HG03565 (cell line): ENCODE measurements at regions not wholly inside any gene's neighbourhood (a gene's known extent, or its start where the extent isn't known, plus 50 kb on each side); places are given as distances from the start of the nearest gene placed in this dataset.
"Not testable (repeated sequence)": the region's sequence is repeated elsewhere in the genome, so short reads cannot be mapped to it uniquely, and the experiment has no call there.

Experiments used
- ATAC-seq: cut with Tn5 transposase; IDR thresholded peaks from one replicate; pipeline ENCODE4 v1.9.1; 2021; ENCODE audit warnings: mild to moderate bottlenecking, moderate library complexity; ENCODE audit not compliant: unreplicated experiment

DNA sequence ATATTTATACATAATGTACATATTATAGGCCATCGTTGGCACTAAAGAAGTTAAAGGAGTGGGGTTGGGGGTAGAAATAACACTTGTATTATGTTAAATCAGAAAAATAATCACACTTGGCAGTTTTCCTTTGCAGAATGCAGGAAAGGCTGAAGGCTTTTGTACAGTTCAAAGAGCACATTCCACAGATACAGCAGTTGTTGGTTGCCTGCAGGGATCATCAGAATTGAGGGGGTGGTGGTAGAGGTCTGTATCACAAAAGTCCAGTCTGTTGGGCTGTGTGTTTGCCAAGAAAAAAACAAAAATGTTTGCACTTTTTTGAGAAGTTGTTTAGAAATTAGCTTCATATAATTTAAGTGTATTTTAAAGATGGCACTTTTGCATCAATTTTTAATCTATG lies 231.8 kb upstream of the FOXP2 start:
- no peak for ATAC-seq

DNA sequence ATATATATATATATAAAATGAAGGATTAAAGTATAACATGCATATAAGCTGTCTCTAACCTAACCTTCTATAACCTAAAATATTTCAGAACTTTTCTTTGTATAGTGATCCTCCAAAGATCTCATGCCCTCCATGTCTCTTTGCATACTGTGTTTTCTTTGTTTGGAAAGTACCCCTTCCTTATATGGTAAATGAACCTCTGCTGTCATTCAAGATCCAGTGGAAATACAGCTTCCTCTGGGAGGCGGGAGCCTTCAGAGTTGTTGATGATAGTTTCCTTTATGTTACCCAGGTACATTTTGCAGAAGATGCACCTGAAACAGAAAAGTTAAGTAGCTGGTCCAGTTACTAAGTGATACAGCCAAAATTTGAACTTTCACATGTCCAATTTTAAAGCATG lies 233.3 kb upstream of the FOXP2 start:
- no peak for ATAC-seq

DNA sequence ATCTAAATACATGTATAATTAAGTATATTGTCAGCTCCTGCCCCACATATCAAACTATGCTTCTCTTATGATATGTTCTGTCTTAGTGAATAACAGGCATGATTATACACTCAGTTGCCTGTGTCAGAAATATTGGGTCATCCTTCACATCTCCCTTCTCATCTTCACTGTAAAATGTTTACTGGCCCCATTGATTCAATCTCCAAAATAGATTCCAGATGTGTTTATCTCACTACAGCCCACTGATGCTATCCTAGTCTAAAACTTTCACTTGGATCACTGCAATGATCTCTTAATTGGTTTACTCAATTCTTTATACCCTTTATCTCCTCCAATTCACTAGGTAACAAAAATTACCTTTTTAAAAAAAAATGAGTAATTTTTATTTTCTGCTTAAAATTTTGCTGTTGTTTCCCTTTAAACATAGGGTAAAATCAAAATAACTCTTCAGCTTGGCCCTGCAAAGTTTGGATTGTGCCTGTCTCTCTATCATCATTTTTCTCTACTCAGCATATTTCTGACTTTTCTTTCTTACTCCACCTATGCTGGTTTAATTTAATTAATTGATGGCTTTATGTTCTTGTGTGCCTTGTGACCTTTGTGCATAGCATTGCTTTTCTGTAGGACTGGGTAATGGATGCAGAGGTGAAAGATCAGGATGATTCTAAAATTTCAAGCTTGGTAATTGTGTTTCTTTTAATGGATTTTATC lies 233.9 kb upstream of the FOXP2 start:
- no peak for ATAC-seq

DNA sequence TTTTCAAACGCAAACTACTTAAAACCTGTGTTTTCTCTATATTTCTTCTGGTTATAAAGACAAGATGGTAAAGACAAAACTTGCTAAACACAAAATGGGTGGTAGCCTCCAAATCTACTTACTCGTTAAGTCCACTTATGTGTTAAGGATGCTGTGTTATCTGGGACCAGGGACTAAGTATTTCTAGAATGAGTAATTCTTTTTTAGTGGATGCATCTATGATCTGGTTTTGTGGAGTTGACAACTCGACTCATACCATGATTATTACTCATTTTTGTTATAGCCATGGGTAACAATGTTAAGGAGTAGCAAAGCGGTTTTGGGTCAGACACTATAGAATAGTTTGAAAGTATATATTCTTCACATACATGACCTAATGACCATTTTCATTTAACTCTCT lies 239.5 kb upstream of the FOXP2 start:
- no peak for ATAC-seq

DNA sequence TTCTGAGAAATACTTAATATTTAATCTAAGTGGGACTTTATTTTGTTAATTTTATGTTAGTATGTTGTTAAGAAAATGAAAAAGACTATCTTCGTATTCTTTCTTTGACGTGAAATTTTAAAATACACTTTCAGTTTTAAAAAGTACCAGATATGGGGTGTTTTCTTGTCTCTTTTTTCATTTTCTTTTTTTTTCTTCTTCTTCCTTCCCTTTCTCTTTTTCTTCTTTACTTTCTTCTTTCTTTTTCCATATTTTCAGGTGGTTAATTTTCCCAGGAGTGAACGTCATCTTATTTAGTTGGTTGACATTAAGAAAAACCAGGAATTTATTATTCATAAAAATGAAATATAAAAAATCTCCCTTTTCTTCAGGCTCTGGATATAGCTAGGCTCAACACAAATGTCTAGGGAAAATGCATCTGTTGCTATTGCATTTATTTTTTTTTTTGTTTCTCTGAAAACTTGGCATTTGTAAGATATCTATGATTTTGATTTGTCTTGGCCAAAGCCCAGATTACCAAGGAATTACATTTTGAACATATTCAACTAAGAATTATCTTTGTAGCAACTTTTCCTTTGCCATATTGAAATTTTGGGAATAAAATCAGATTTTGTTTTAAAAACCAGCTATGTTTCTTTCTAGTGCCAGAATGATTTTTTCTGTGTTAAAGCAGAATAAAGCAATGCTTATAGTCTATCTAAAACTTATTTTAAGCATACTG lies 241.3 kb upstream of the FOXP2 start:
- ATAC-seq = no peak

DNA sequence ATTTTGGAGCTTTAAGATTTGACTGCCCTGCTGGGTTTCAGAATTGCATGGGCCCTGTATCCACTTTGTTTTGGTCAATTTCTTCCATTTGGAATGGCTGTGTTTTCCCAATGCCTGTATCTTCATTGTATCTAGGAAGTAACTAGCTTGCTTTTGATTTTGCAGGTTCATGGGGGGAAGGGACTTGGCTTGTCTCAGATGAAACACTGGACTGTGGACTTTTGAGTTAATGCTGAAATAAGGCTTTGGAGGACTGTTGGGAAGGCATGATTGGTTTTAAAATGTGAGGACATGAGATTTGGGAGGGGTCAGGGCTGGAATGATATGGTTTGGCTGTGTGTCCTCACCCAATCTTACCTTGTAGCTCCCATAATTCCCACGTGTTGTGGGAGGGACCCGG lies 245.2 kb upstream of the FOXP2 start:
- not testable (repeated sequence) for ATAC-seq

DNA sequence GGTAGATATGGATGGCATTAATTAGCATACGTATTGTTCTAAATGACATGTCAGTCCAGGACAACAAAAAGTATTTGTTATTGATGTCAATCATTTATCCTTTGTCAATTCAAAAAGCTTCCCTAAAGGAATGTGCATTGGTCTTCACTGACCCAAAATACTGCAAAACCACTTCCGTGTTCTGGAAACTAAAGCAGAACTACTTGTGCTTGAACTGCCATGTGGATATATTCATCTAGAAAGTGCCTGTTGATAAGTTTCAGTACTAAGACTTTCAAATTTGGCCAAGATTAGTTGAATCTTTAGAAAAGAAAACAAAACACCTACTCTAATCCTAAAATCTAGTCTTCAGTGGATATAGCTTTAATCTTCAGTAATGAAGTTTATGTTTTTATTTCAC lies 242.1 kb upstream of the PPP1R3A start:
- peak; percentile 72 for ATAC-seq

DNA sequence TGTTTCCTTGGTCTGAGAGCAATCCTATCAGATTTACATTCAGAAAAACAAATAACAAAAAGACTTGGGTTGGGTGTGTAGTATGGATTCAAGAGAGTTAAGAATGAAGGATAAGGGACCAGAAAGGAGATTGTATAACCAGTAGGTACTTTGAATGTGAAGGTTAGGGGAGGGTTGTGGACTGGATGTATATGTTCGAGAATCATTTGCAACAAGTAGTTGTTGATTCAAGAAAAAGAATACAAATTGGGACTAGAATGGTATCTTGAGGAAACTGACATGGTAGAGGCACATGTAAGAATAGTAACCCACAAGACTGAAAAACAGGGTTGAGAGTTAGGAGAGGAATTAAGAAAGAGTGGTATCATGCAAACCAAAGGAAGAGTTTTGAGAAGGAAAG lies 240.0 kb upstream of the PPP1R3A start:
- no peak for ATAC-seq

DNA sequence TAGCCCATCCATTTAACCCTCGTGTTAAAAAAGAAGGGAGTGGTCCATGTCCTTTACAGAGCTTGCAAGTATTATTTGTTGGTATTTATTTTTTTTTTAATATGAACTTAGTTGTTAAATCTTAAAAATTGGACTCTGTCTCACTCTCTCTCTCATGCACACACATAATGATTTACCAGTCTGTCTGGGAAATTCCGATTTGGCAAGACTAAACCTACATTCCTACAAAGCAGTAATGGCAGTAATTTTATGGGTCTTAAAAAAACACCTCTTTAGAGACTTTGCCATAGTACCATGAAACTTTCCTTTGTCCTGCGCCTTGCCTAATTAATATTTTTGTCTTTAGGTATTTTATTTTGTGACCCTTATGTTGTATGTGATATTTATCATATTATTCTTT lies 239.5 kb upstream of the PPP1R3A start:
- ATAC-seq = no peak

DNA sequence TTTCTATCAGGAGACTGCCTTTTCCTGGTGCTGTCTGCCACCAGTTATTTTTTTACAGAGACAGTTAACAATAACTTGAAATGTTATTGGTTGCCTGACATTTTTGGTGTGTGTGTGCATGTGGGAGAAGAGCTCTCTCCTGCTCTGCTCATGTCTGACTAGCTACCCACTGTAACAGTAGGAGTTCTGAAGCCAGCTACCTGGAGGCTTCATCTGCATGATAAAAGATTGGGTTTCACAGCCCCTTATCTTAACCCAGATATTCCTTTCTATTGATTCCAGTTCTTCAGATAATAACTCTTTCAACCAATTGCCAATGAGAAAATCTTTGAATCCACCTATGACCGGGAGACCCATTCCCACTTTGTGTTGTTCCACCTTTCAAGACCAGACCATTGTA lies 237.4 kb upstream of the PPP1R3A start:
- no peak for ATAC-seq

DNA sequence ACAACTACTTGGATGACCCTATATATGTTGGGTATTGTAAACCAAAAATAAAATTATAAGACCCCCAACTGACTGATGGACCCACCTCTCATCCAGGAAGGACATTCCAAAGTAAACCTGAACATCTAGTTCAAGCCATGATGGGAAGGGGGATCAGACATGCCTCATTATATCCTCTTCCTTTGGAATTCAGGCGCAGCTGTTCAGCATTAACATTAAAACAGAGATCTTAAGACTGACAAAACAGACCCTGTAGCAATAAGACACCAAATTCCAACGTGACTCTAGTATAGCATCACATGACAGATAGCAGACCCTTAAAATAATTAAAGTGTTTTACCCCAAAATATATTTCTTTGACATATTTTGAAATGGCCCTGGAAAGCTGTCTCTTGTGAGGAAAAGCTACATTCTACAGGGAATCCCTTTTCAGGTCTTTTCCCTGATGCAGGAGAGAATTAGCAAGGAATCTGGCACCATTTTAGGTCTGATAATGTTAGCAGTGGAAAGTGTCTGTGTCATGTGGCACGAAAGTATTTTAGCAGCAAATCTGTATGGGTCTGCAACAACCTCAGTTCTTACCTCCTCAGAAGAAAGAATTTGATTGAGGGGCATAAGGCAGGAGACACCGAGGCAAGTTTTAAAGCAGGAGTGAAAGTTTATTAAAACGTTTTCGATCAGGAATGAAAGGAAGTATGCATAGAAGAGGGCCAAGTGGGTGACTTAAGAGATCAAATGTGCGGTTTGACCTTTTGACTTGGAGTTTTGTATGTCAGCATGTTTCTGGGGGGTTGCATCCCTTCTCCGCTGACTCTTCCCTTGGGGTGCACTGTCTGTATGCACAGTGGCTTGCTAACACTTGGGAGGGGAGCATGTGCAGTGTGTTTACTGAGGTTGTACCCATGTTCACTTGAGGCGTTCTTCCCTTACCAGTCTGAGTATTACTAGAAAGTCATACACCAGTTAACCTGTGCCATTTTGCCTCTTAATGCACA lies 236.6 kb upstream of the PPP1R3A start:
- no peak for ATAC-seq

DNA sequence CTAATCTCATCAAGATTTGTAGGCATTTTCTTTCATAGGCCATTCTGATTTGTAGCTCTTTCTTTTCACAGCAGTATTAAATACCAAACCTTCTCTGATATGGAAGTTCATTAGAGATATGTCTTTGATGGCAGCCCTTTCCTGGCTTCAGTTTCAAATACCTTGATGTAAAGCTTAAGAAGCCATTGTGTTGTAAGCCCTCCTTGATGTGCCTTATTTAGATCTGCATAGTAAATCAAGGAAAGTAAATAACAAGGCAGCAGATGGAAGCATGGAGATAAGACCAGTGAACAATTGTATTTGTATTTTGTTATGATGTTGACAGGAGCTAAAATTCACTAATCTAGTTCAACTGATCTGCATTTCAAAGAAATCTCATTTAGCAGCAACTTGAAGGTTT lies 234.9 kb upstream of the PPP1R3A start:
- ATAC-seq = no peak

DNA sequence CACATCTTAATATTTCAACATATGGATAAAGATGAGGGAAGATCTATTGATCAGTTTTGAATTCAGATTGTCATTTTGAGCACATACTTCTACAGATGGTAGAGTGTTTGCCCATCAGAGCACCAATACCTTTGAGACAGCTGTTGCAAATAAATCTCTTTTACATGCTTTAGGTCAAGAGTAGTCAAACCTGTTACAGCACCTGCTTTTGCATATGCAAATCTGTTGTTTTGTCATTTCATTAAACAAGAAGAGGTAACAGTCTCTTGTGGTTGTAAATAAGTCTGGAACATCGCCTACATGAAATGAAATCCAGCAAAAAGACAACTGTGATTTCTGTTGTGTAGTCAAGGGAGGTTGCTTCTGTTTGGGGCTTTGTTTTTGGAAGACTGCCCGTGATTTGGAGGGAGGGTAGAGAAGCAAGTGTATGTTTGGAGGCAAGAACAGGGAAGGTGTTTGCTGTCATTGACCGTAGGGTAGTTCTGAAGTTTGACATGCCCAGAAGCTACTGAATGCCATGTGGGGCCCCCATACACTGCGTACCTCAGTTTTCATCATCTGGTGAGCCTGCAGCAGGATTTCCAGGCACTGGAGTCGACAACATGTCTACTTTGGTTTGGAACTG lies 233.6 kb upstream of the PPP1R3A start:
- ATAC-seq = no peak

DNA sequence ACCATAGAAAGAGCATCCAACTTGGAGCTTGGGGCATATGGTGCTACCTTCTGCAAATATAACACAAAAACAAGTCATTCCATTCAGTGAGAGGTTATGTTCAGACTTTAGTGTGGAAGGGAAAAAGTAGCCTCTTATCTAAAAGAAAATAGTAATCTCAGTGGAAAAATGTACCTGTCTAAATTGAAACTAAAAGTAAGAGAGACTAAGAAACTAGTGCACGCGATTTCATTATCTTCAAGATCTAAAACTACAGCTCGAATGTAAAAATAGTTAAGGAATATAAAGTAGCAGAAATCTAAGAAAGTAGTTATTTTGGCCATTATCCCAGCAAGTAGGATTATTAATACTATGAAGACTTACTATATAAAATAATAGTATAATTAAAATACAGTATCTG lies 233.0 kb upstream of the PPP1R3A start:
- ATAC-seq = no peak

DNA sequence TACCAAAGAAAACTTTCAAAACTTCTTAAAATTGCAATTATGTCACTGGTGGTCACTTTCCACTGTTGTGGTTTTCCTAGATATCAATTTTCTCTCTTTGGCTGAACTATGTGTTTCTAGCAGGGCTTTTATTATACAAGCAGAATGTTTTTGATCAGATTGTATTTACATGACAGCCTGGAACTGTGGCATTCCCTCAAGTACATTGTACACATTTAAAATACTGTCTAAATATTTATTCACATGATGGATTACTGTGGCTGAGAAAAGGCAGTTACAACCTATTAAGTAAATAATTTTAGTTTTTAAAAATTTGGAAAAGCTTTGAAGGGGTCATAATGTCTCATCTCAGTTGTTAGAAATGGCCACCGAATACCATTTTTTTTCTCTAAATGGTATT lies 231.9 kb upstream of the PPP1R3A start:
- ATAC-seq = no peak

DNA sequence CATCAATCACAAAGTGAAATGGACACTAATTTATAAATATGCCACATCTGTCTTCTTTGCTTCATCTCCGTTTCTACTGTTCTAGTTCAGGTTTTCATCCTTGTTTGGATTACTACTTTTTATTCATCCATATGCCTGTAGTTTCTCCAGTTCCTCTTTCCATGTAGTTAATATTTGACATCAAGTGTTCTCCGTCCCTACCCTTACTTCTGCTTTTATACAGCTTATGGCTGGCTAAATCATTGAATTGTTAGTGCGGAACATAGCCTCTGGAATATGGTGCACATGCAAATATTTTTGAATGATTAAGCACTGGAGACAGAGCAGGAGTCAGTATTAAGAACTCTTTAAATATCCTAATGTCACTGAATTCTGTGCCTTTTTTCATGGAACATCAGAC lies 230.0 kb upstream of the PPP1R3A start:
- no peak for ATAC-seq

DNA sequence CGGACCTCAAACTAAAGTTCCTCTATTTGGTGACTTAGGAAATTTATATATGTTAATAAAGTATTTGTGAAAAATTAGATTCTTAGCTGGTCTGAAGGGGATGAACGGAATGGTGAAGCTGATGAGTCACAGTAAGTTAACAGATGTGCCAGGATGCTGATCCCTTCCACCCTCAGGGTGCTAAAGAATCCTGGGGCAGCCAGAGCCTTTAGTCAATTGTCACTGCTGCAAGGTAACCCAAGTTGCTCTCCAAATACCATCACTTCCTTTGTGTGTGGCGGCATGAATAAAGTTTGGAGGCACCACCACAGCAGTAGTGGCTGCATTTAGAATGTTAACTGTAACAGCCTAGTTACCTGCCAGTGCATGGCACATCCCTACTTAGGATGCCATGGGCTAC lies 222.6 kb upstream of the PPP1R3A start:
- no peak for ATAC-seq

DNA sequence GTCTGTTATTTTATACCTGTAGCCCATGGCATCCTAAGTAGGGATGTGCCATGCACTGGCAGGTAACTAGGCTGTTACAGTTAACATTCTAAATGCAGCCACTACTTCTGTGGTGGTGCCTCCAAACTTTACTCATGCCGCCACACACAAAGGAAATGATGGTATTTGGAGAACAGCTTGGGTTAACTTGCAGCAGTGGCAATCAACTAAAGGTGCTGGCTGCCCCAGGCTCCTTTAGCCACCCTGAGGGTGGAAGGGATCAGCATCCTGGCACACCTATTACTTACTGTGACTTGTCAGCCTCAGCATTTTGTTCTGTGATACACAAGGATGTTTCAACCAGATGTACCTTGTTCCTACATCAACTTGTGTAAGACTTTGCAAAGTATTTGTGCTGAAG lies 221.8 kb upstream of the PPP1R3A start:
- no peak for ATAC-seq

DNA sequence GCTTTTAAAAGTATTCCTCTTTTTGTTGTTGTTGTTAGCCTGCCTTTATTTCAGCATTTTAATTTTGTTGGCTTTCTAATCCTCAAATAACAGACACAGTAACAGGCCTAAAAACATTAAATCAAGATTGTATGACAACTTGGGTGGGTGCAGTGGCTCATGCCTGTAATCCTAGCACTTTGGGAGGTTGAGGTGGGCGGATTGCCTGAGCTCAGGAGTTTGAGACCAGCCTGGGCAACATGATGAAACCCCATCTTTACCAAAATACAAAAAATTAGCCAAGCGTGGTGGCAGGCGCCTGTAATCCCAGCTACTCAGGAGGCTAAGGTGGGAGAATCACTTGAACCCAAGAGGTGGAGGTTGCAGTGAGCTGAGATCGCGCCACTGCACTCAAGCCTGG lies 220.9 kb upstream of the PPP1R3A start:
- ATAC-seq = not testable (repeated sequence)

DNA sequence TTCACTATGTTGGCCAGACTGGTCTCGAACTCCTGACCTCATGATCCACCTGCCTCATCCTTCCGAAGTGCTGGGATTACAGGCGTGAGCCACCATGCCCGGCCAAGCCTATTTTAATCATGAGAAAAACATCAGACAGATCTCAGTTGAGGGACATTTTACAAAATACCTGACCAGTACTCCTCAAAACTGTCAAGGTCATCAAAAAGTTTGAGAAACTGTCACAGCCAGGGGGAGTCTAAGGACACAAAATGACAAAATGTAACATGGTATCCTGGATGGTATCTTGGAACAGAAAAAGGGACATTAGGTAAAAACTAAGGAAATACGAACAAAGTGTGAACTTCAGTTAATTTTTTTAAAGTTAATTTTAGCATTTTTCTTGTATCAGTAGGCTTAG lies 219.8 kb upstream of the PPP1R3A start:
- no peak for ATAC-seq

DNA sequence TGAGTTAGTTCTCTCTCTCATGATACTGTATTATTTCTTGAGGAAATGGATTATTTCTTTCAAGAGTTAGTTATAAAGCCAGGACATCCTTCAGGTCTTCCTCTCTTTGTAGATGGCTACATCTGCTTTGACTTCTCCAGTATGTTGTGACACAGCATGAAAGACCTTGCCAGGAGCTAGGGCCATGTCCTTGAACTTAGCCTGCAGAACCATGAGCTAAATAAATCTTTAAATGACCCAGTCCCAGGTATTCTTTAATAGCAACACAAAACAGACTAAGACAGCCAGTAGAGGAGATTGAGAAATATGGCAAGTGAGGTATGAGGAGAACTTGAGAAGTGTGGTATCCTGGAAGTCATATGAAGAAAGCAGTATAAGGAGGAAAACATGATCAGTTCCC lies 214.9 kb upstream of the PPP1R3A start:
- no peak for ATAC-seq
